ENCODE measurements at regions not wholly inside any gene's neighbourhood (a gene's known extent, or its start where the extent isn't known, plus 50 kb on each side); places are given as distances from the start of the nearest gene placed in this dataset.

- Histone ChIP-seq H3K27ac (ENCODE audit: low read depth in 1 of 2, low read length in 2 of 2) (peak overlapping the region in 1 of 2 donors; percentile 48), H3K27me3 (ENCODE audit: control insufficient read depth in 4 of 4, insufficient read depth in 4 of 4, low read length in 3 of 4) (no peaks in the 10 kb centered on the region), H3K36me3 (ENCODE audit: control insufficient read depth in 4 of 4, insufficient read depth in 3 of 4, low read depth in 1 of 4, low read length in 3 of 4) (no peaks in the 10 kb centered on the region), H3K9me3 (ENCODE audit: control insufficient read depth in 4 of 4, low read length in 3 of 4) (no peaks in the 10 kb centered on the region), H3K4me1 (ENCODE audit: control insufficient read depth in 4 of 4, insufficient read depth in 4 of 4, low read length in 3 of 4) (peaks cover 2 to 19% (median 14%) of the 10 kb centered on the region in 4 donors), H3K4me3 (ENCODE audit: low read depth in 1 of 3, low read length in 3 of 3) (no peak overlapping the region), H3K9ac (ENCODE audit: low read depth in 1 of 2, low read length in 2 of 2) (no peak overlapping the region)
- no peak for TF ChIP-seq ATF3 (IDR thresholded peaks at IDR 0.05)
- TF ChIP-seq REST (IDR thresholded peaks at IDR 0.05), result no peak
- TF ChIP-seq RXRA (IDR thresholded peaks at IDR 0.05), result no peak
- no peak for TF ChIP-seq MAX (IDR thresholded peaks at IDR 0.05)
- TF ChIP-seq FOXA1 (IDR thresholded peaks at IDR 0.05), result no peak
- TF ChIP-seq YY1 (IDR thresholded peaks at IDR 0.05), result no peak
- TF ChIP-seq SP1 (IDR thresholded peaks at IDR 0.05), result no peak
- no peak for TF ChIP-seq JUND (IDR thresholded peaks at IDR 0.05)
- TF ChIP-seq TAF1 (conservative IDR thresholded peaks at IDR 0.05), result no peak
- no peak for TF ChIP-seq HNF4G (IDR thresholded peaks at IDR 0.05)
- no peak for DNase-seq (ENCODE audit: low spot score)
- WGBS, result 63% methylated on average over 3 of the region's 3 CpGs
Measured at GRCh38 chr16:9322769-9323168, 231.3 kb downstream of the HAPSTR1 start.

- no peaks in the 10 kb centered on the region for H3K9me3 ChIP-seq (ENCODE audit: control insufficient read depth in 4 of 4, low read length in 3 of 4)
- no peak for DNase-seq (ENCODE audit: low spot score)
- H3K27ac ChIP-seq (ENCODE audit: low read depth in 1 of 2, low read length in 2 of 2), result peak overlapping the region in 1 of 2 donors; percentile 48
- 28% methylated on average over 4 of the region's 4 CpGs for WGBS
- H3K27me3 ChIP-seq (ENCODE audit: control insufficient read depth in 4 of 4, insufficient read depth in 4 of 4, low read length in 3 of 4), result no peaks in the 10 kb centered on the region
- H3K4me3 ChIP-seq (ENCODE audit: low read depth in 1 of 3, low read length in 3 of 3), result no peak overlapping the region
- peak; percentile 33 to 48 for TF ChIP-seq RAD21 (IDR thresholded peaks at IDR 0.05)
- peak; percentile 11 for TF ChIP-seq FOXA1 (IDR thresholded peaks at IDR 0.05)
- TF ChIP-seq RXRA (IDR thresholded peaks at IDR 0.05), result peak; percentile 46 to 81
- TF ChIP-seq YY1 (IDR thresholded peaks at IDR 0.05), result peak; percentile 83
- TF ChIP-seq MAX (IDR thresholded peaks at IDR 0.05), result peak; percentile 50
- TF ChIP-seq EGR1 (IDR thresholded peaks at IDR 0.05; ENCODE audit: low read depth in 2 of 2), result no peak
- TF ChIP-seq FOXA2 (IDR thresholded peaks at IDR 0.05), result peak; percentile 39
- TF ChIP-seq SP1 (IDR thresholded peaks at IDR 0.05), result peak; percentile 52
- TF ChIP-seq ZBTB33 (IDR thresholded peaks at IDR 0.05), result peak; percentile 63
- peak; percentile 57 to 74 for TF ChIP-seq HNF4A (conservative IDR thresholded peaks at IDR 0.05)
- TF ChIP-seq REST (IDR thresholded peaks at IDR 0.05), result peak; percentile 25
- no peak for TF ChIP-seq TAF1 (conservative IDR thresholded peaks at IDR 0.05)
- no peak for TF ChIP-seq HNF4G (IDR thresholded peaks at IDR 0.05)
- peak in 1 of 2 donors; percentile 69 for TF ChIP-seq JUND (IDR thresholded peaks at IDR 0.05)
- H3K9ac ChIP-seq (ENCODE audit: low read depth in 1 of 2, low read length in 2 of 2), result no peak overlapping the region
- no peaks in the 10 kb centered on the region for H3K36me3 ChIP-seq (ENCODE audit: control insufficient read depth in 4 of 4, insufficient read depth in 3 of 4, low read depth in 1 of 4, low read length in 3 of 4)
- H3K4me1 ChIP-seq (ENCODE audit: control insufficient read depth in 4 of 4, insufficient read depth in 4 of 4, low read length in 3 of 4), result peaks cover 2 to 19% (median 14%) of the 10 kb centered on the region in 4 donors
Measured at GRCh38 chr16:9323170-9323569, 231.7 kb downstream of the HAPSTR1 start.

Measured in liver (tissue), 7 donors.